H9 (cell line): ENCODE measurements at regions not wholly inside any gene's neighbourhood (a gene's known extent, or its start where the extent isn't known, plus 50 kb on each side); places are given as distances from the start of the nearest gene placed in this dataset.

Source experiments
- DNase-seq: peaks from one replicate; pipeline ENCODE4 v3.0.0-alpha.2; 2017
- H2AFZ ChIP-seq: one replicate; pipeline ENCODE4 v1.6.1; 2013; ENCODE audit warnings: mild to moderate bottlenecking, low read length, control low read depth, moderate library complexity
- H2AK5ac ChIP-seq: 2 replicates; pipeline ENCODE4 v1.6.1; 2013; ENCODE audit warnings: low read length, control low read depth, mixed read lengths; ENCODE audit not compliant: insufficient read length
- H2BK120ac ChIP-seq: one replicate; pipeline ENCODE4 v1.6.1; 2013; ENCODE audit warnings: low read depth, mild to moderate bottlenecking, low read length, control low read depth, inconsistent platforms; ENCODE audit not compliant: poor library complexity, severe bottlenecking
- H2BK12ac ChIP-seq: 2 replicates; pipeline ENCODE4 v1.6.1; 2013; ENCODE audit warnings: low read length, control low read depth, mixed read lengths, low read depth; ENCODE audit not compliant: insufficient read length
- H2BK15ac ChIP-seq: 2 replicates; pipeline ENCODE4 v1.6.1; 2013; ENCODE audit warnings: low read depth, low read length, control low read depth
- H2BK20ac ChIP-seq: one replicate; pipeline ENCODE4 v1.6.1; 2013; ENCODE audit warnings: low read depth, mild to moderate bottlenecking, low read length, control low read depth, inconsistent platforms; ENCODE audit not compliant: poor library complexity, severe bottlenecking
- H2BK5ac ChIP-seq: 2 replicates; pipeline ENCODE4 v1.6.1; 2013; ENCODE audit warnings: low read length, control low read depth, mixed read lengths; ENCODE audit not compliant: insufficient read length
- H3K14ac ChIP-seq: 2 replicates; pipeline ENCODE4 v1.6.1; 2013; ENCODE audit warnings: low read length, control low read depth; ENCODE audit not compliant: insufficient read depth
- H3K18ac ChIP-seq: 2 replicates; pipeline ENCODE4 v1.6.1; 2013; ENCODE audit warnings: low read depth, mild to moderate bottlenecking, mixed read lengths, low read length, control low read depth; ENCODE audit not compliant: insufficient read length
- H3K23ac ChIP-seq: 2 replicates; pipeline ENCODE4 v1.6.1; 2013; ENCODE audit warnings: low read length, control low read depth, mixed read lengths, low read depth; ENCODE audit not compliant: insufficient read length
- H3K23me2 ChIP-seq: 2 replicates; pipeline ENCODE4 v1.6.1; 2013; ENCODE audit warnings: low read depth, mild to moderate bottlenecking, mixed read lengths, low read length, control low read depth; ENCODE audit not compliant: insufficient read length, poor library complexity, severe bottlenecking
- H3K27ac ChIP-seq: 2 replicates; pipeline ENCODE4 v1.5.1; 2013; ENCODE audit warnings: low read length, control low read depth, mixed read lengths, low read depth; ENCODE audit not compliant: insufficient read length
- H3K27me3 ChIP-seq: 2 replicates; pipeline ENCODE4 v1.6.1; 2013; ENCODE audit warnings: low read length, control low read depth, inconsistent platforms; ENCODE audit not compliant: insufficient read depth
- H3K4ac ChIP-seq: 2 replicates; pipeline ENCODE4 v1.6.1; 2013; ENCODE audit warnings: low read depth, mild to moderate bottlenecking, control low read depth, inconsistent platforms, low read length, moderate library complexity
- H3K4me1 ChIP-seq: 2 replicates; pipeline ENCODE4 v1.6.1; 2013; ENCODE audit warnings: low read length, control low read depth, inconsistent platforms; ENCODE audit not compliant: insufficient read depth
- H3K4me2 ChIP-seq: 2 replicates; pipeline ENCODE4 v1.6.1; 2013; ENCODE audit warnings: low read length, control low read depth, mixed read lengths; ENCODE audit not compliant: insufficient read length, insufficient read depth
- H3K56ac ChIP-seq: 2 replicates; pipeline ENCODE4 v1.6.1; 2013; ENCODE audit warnings: low read depth, mild to moderate bottlenecking, mixed read lengths, low read length, control low read depth; ENCODE audit not compliant: insufficient read length
- H3K79me1 ChIP-seq: 2 replicates; pipeline ENCODE4 v1.6.1; 2013; ENCODE audit warnings: low read depth, mild to moderate bottlenecking, moderate library complexity, low read length, control low read depth, inconsistent platforms; ENCODE audit not compliant: insufficient read depth, poor library complexity, severe bottlenecking
- H3K79me2 ChIP-seq: 2 replicates; pipeline ENCODE4 v1.6.1; 2013; ENCODE audit warnings: low read length, control low read depth, inconsistent platforms; ENCODE audit not compliant: insufficient read depth
- H3K9ac ChIP-seq: 2 replicates; pipeline ENCODE4 v1.6.1; 2013; ENCODE audit warnings: low read length, control low read depth, mixed read lengths; ENCODE audit not compliant: insufficient read length; ENCODE audit errors: extremely low read depth
- H3K9me3 ChIP-seq: one replicate; pipeline ENCODE4 v1.6.1; 2013; ENCODE audit warnings: low read depth, low read length, inconsistent platforms; ENCODE audit not compliant: control insufficient read depth
- H3T11ph ChIP-seq: one replicate; pipeline ENCODE4 v1.6.1; 2013; ENCODE audit warnings: mild to moderate bottlenecking, low read length, control low read depth, inconsistent platforms
- H4K20me1 ChIP-seq: one replicate; pipeline ENCODE4 v1.6.1; 2013; ENCODE audit not compliant: control insufficient read depth, insufficient read length, insufficient read depth
- H4K5ac ChIP-seq: 2 replicates; pipeline ENCODE4 v1.6.1; 2013; ENCODE audit warnings: low read depth, mild to moderate bottlenecking, mixed read lengths, low read length, control low read depth; ENCODE audit not compliant: insufficient read length
- H4K8ac ChIP-seq: replicated peaks from 2 replicates; pipeline ENCODE4 v1.6.1; 2013; ENCODE audit warnings: low read length, control low read depth, mixed read lengths, low read depth; ENCODE audit not compliant: insufficient read length
- H4K91ac ChIP-seq: 2 replicates; pipeline ENCODE4 v1.6.1; 2013; ENCODE audit warnings: low read depth, mild to moderate bottlenecking, moderate library complexity, mixed read lengths, low read length, control low read depth; ENCODE audit not compliant: insufficient read length
- H3K27ac Mint-ChIP-seq, 3 experiments: 2 replicates in 2 of 3; 3 replicates in 1 of 3; pipeline ENCODE4 v1.8.0; 2020 to 2021; ENCODE audit warnings: mixed read lengths in 3 of 3, mild to moderate bottlenecking in 1 of 3, moderate library complexity in 1 of 3
- H3K27me3 Mint-ChIP-seq: 2 replicates; pipeline ENCODE4 v1.8.0; 2021; ENCODE audit warnings: low read depth, mild to moderate bottlenecking, moderate library complexity, mixed read lengths
- H3K36me3 Mint-ChIP-seq, 3 experiments: 2 replicates in 2 of 3; 3 replicates in 1 of 3; pipeline ENCODE4 v1.8.0; 2020 to 2021; ENCODE audit warnings: low read depth in 3 of 3, mixed read lengths in 3 of 3; ENCODE audit not compliant: insufficient read depth in 1 of 3
- H3K4me1 Mint-ChIP-seq, 2 experiments: 2 replicates each; pipeline ENCODE4 v1.8.0; 2020; ENCODE audit warnings: mixed read lengths in 2 of 2
- H3K4me3 Mint-ChIP-seq, 2 experiments: 2 replicates in 1 of 2; 3 replicates in 1 of 2; pipeline ENCODE4 v1.8.0; 2020 to 2021; ENCODE audit warnings: mild to moderate bottlenecking in 2 of 2, mixed read lengths in 2 of 2, moderate library complexity in 1 of 2
- H3K9me3 Mint-ChIP-seq, 2 experiments: 2 replicates in 1 of 2; 3 replicates in 1 of 2; pipeline ENCODE4 v1.8.0; 2020; ENCODE audit warnings: mild to moderate bottlenecking in 2 of 2, mixed read lengths in 2 of 2, moderate library complexity in 1 of 2
- CTCF ChIP-seq: fragments of 200-600 bp; sonication (generic); conservative IDR thresholded peaks from 3 replicates; pipeline ENCODE4 v1.8.0; 2021; ENCODE audit warnings: antibody characterized with exemption, mild to moderate bottlenecking
- WGBS: extraction: QIAGEN DNeasy Blood & Tissue Kit; methylation state at CpG from one replicate; pipeline ENCODE4 v1.1.7; 2013; ENCODE audit warnings: missing lambda C conversion rate, low lambda C conversion rate, mixed read lengths; ENCODE audit not compliant: insufficient read length; ENCODE audit errors: extremely low coverage; 5-methylcytosine and 5-hydroxymethylcytosine counted together

GRCh38 chr4:27986476-27986875, 1125.8 kb downstream of the STIM2 start:
- H3K9me3 ChIP-seq, result no peaks in the 10 kb centered on the region
- H2BK12ac ChIP-seq, result no peak overlapping the region
- TF ChIP-seq CTCF, result no peak
- H3K27me3 ChIP-seq, result no peaks in the 10 kb centered on the region
- DNase-seq, result no peak
- Mint-ChIP-seq H3K27me3 (no peaks in the 10 kb centered on the region), H3K4me3 (no peak overlapping the region), H3K9me3 (no peaks in the 10 kb centered on the region; a peak in 2 of 5 replicates), H3K27ac (no peak overlapping the region), H3K4me1 (0 out of 4 replicates have a peak, but pooled peaks cover 0 to 4% of the 10 kb centered on the region in 2 experiments), H3K36me3 (no peaks in the 10 kb centered on the region)
- no peak overlapping the region for H3K9ac ChIP-seq
- H3K4ac ChIP-seq, result no peak overlapping the region
- H4K91ac ChIP-seq, result no peak overlapping the region
- no peak overlapping the region for H3K27ac ChIP-seq
- H3K56ac ChIP-seq, result no peak overlapping the region
- no peak overlapping the region for H2BK15ac ChIP-seq
- H3K4me2 ChIP-seq, result no peak overlapping the region
- no peak overlapping the region for H3K23ac ChIP-seq
- no peaks in the 10 kb centered on the region for H3K79me2 ChIP-seq
- H2AFZ ChIP-seq, result no peak overlapping the region
- no peak overlapping the region for H2AK5ac ChIP-seq
- no peak overlapping the region for H4K5ac ChIP-seq
- H3K79me1 ChIP-seq, result no peaks in the 10 kb centered on the region
- no peak overlapping the region for H2BK120ac ChIP-seq
- H4K8ac ChIP-seq, result no peak overlapping the region
- no peak overlapping the region for H2BK5ac ChIP-seq
- no CpG with 5 or more reads among the region's 1 CpG for WGBS
- no peak overlapping the region for H3T11ph ChIP-seq
- H4K20me1 ChIP-seq, result no peaks in the 10 kb centered on the region
- H3K23me2 ChIP-seq, result no peaks in the 10 kb centered on the region
- no peak overlapping the region for H3K14ac ChIP-seq
- H3K18ac ChIP-seq, result no peak overlapping the region
- no peaks in the 10 kb centered on the region for H3K4me1 ChIP-seq
- H2BK20ac ChIP-seq, result no peak overlapping the region
